HG03565 (cell line): ENCODE measurements at regions not wholly inside any gene's neighbourhood (a gene's known extent, or its start where the extent isn't known, plus 50 kb on each side); places are given as distances from the start of the nearest gene placed in this dataset.

ENCODE experiments used
- ATAC-seq: cut with Tn5 transposase; IDR thresholded peaks from one replicate; pipeline ENCODE4 v1.9.1; 2021; ENCODE audit warnings: mild to moderate bottlenecking, moderate library complexity; ENCODE audit not compliant: unreplicated experiment

GRCh38 chr16:50856991-50857390, 115.1 kb downstream of the CYLD start:
- no peak for ATAC-seq

- ATAC-seq = no peak
These were observed 111.4 kb downstream of the CYLD start for GRCh38 chr16:50853329-50853728.
